H1 (cell line): ENCODE measurements at regions not wholly inside any gene's neighbourhood (a gene's known extent, or its start where the extent isn't known, plus 50 kb on each side); places are given as distances from the start of the nearest gene placed in this dataset.

Experiments used
- CTCF ChIA-PET: fragments of 300-600 bp; sonication (Branson Sonifier 250); formaldehyde crosslinking; loops from one replicate; lab custom pipeline; 2021; ENCODE audit not compliant: partially characterized antibody; lab: Charles Lee
- POLR2A ChIA-PET: fragments of 300-600 bp; sonication (Branson Sonifier 250); formaldehyde crosslinking; loops from one replicate; lab custom pipeline; 2021; ENCODE audit warnings: inconsistent platforms; ENCODE audit not compliant: partially characterized antibody; lab: Charles Lee
- DNase-seq, 2 experiments: peaks; one replicate each; pipeline versions ENCODE4 v3.0.0 to v3.0.0-alpha.2; 2010 to 2022; ENCODE audit warnings: low spot score in 2 of 2, low read depth in 1 of 2, mixed read lengths in 1 of 2
- FAIRE-seq: peaks from 2 replicates; lab custom pipeline; 2011; peaks lifted over from hg19 to GRCh38; lab: Jason Lieb, UNC
- H2AFZ ChIP-seq: 2 replicates; pipeline ENCODE4 v1.8.1; 2012; ENCODE audit warnings: low read length, inconsistent platforms
- H2AK5ac ChIP-seq: 2 replicates; pipeline ENCODE4 v1.6.1; 2013; ENCODE audit warnings: low read depth, low read length
- H2BK120ac ChIP-seq: replicated peaks from 2 replicates; pipeline ENCODE3; 2013; ENCODE audit warnings: low read depth, low read length, inconsistent platforms
- H2BK12ac ChIP-seq: 2 replicates; pipeline ENCODE4 v1.6.1; 2013; ENCODE audit warnings: low read depth, low read length
- H2BK15ac ChIP-seq: 2 replicates; pipeline ENCODE4 v1.6.1; 2013; ENCODE audit warnings: low read length
- H2BK20ac ChIP-seq: 2 replicates; pipeline ENCODE4 v1.6.1; 2013; ENCODE audit warnings: low read length
- H2BK5ac ChIP-seq: 2 replicates; pipeline ENCODE4 v1.6.1; 2013; ENCODE audit warnings: low read depth, low read length
- H3K14ac ChIP-seq: 2 replicates; pipeline ENCODE4 v1.6.1; 2013; ENCODE audit warnings: inconsistent platforms; ENCODE audit not compliant: insufficient read length
- H3K18ac ChIP-seq: 2 replicates; pipeline ENCODE4 v1.6.1; 2013; ENCODE audit warnings: low read length; ENCODE audit errors: extremely low read depth
- H3K23ac ChIP-seq: 2 replicates; pipeline ENCODE4 v1.6.1; 2013; ENCODE audit warnings: inconsistent platforms; ENCODE audit not compliant: insufficient read length
- H3K23me2 ChIP-seq: 2 replicates; pipeline ENCODE4 v1.6.1; 2013; ENCODE audit warnings: low read depth, low read length
- H3K27ac ChIP-seq: 2 replicates; pipeline ENCODE4 v1.6.1; 2011; ENCODE audit warnings: low read depth, low read length, inconsistent platforms
- H3K27me3 ChIP-seq, 4 experiments: replicated peaks in 1 of 4; 1 replicate in 1 of 4; 2 replicates in 3 of 4; pipeline versions ENCODE4 v1.6.1 to v1.8.1; 2011 to 2013; ENCODE audit warnings: low read length in 3 of 4, mild to moderate bottlenecking in 3 of 4, inconsistent platforms in 2 of 4, mixed read lengths in 2 of 4, moderate library complexity in 1 of 4; ENCODE audit not compliant: control insufficient read depth in 3 of 4, insufficient read depth in 3 of 4; ENCODE audit errors: extremely low read depth in 1 of 4
- H3K36me3 ChIP-seq, 4 experiments: 2 replicates each; pipeline versions ENCODE4 v1.6.1 to v1.8.1; 2011 to 2013; ENCODE audit warnings: mild to moderate bottlenecking in 4 of 4, low read length in 3 of 4, moderate library complexity in 2 of 4, control low read depth in 1 of 4, inconsistent platforms in 1 of 4; ENCODE audit not compliant: insufficient read depth in 4 of 4, control insufficient read depth in 2 of 4
- H3K4ac ChIP-seq: replicated peaks from 2 replicates; pipeline ENCODE3; 2013; ENCODE audit warnings: low read length, low read depth, mixed read lengths, inconsistent platforms; ENCODE audit not compliant: insufficient read length
- H3K4me1 ChIP-seq, 4 experiments: replicated peaks in 1 of 4; 1 replicate in 1 of 4; 2 replicates in 3 of 4; pipeline versions ENCODE4 v1.6.1 to v1.8.1; 2011 to 2013; ENCODE audit warnings: low read length in 3 of 4, inconsistent platforms in 2 of 4, mixed read lengths in 1 of 4; ENCODE audit not compliant: insufficient read depth in 4 of 4, control insufficient read depth in 3 of 4
- H3K4me2 ChIP-seq, 2 experiments: 2 replicates each; pipeline versions ENCODE4 v1.6.1 to v1.8.1; 2011 to 2013; ENCODE audit warnings: low read depth in 2 of 2, low read length in 2 of 2, control low read depth in 1 of 2, inconsistent platforms in 1 of 2, mild to moderate bottlenecking in 1 of 2; ENCODE audit not compliant: insufficient read depth in 1 of 2
- H3K4me3 ChIP-seq, 4 experiments: fragments of 200-600, 300-600 bp in 1 of 4; sonication (generic), shearing (Covaris generic), sonication (Bioruptor Twin) in 1 of 4; 2 replicates each; pipeline versions ENCODE4 v1.5.1 to v1.8.1; 2011 to 2016; ENCODE audit warnings: low read length in 4 of 4, low read depth in 3 of 4, control low read depth in 2 of 4, inconsistent platforms in 2 of 4, mild to moderate bottlenecking in 2 of 4, mixed read lengths in 1 of 4, moderate library complexity in 1 of 4; ENCODE audit not compliant: insufficient read depth in 2 of 4; ENCODE audit errors: extremely low read depth in 1 of 4
- H3K56ac ChIP-seq: replicated peaks from 2 replicates; pipeline ENCODE3; 2013; ENCODE audit warnings: low read depth, mild to moderate bottlenecking, mixed read lengths, low read length, inconsistent platforms; ENCODE audit not compliant: insufficient read length
- H3K79me1 ChIP-seq: 2 replicates; pipeline ENCODE4 v1.6.1; 2013; ENCODE audit warnings: low read depth, low read length, control low read depth
- H3K79me2 ChIP-seq, 2 experiments: 2 replicates each; pipeline versions ENCODE4 v1.6.1 to v1.8.1; 2012 to 2013; ENCODE audit warnings: low read length in 2 of 2, mild to moderate bottlenecking in 2 of 2, inconsistent platforms in 1 of 2; ENCODE audit not compliant: insufficient read depth in 2 of 2, control insufficient read depth in 1 of 2
- H3K9ac ChIP-seq, 4 experiments: replicated peaks in 1 of 4; 1 replicate in 1 of 4; 2 replicates in 3 of 4; pipeline versions ENCODE4 v1.6.1 to v1.8.1; 2011 to 2013; ENCODE audit warnings: low read depth in 3 of 4, low read length in 3 of 4, control low read depth in 2 of 4, mild to moderate bottlenecking in 2 of 4, moderate library complexity in 2 of 4, inconsistent platforms in 1 of 4; ENCODE audit errors: extremely low read depth in 1 of 4
- H3K9me3 ChIP-seq, 2 experiments: 2 replicates each; pipeline versions ENCODE4 v1.6.1 to v1.8.1; 2012 to 2013; ENCODE audit warnings: mild to moderate bottlenecking in 2 of 2, moderate library complexity in 2 of 2, control low read depth in 1 of 2, inconsistent platforms in 1 of 2, low read depth in 1 of 2, low read length in 1 of 2, mixed read lengths in 1 of 2; ENCODE audit not compliant: insufficient read depth in 2 of 2
- H4K20me1 ChIP-seq, 2 experiments: replicated peaks in 1 of 2; 2 replicates each; pipeline versions ENCODE3 to v1.8.1; 2011 to 2013; ENCODE audit warnings: inconsistent platforms in 2 of 2, low read length in 2 of 2, mild to moderate bottlenecking in 1 of 2; ENCODE audit not compliant: insufficient read depth in 2 of 2, control insufficient read depth in 1 of 2
- H4K5ac ChIP-seq: 2 replicates; pipeline ENCODE4 v1.6.1; 2013; ENCODE audit warnings: low read length, low read depth, mixed read lengths, inconsistent platforms; ENCODE audit not compliant: insufficient read length
- H4K8ac ChIP-seq: 2 replicates; pipeline ENCODE4 v1.8.0; 2013; ENCODE audit warnings: mild to moderate bottlenecking, moderate library complexity, low read length, inconsistent platforms; ENCODE audit not compliant: insufficient read depth; ENCODE audit errors: extremely low read depth
- H4K91ac ChIP-seq: replicated peaks from 2 replicates; pipeline ENCODE3; 2013; ENCODE audit warnings: low read length, mixed read lengths, inconsistent platforms; ENCODE audit not compliant: insufficient read length
- CHD1 ChIP-seq: IDR thresholded peaks from 2 replicates; pipeline ENCODE4 v1.6.1; 2012; ENCODE audit warnings: low read depth, low read length, improper control_type of control experiment
- GTF2F1 ChIP-seq: IDR thresholded peaks from 2 replicates; pipeline ENCODE4 v1.6.1; 2012; ENCODE audit warnings: low read depth, low read length, improper control_type of control experiment, borderline replicate concordance
- KDM1A ChIP-seq: fragments of 200-600, 300-600 bp; sonication (generic); IDR thresholded peaks from 2 replicates; pipeline ENCODE4 v1.7.1; 2016; ENCODE audit warnings: mild to moderate bottlenecking, low read length, borderline replicate concordance
- SUZ12 ChIP-seq: fragments of 200-600 bp; sonication (generic); IDR thresholded peaks from 2 replicates; pipeline ENCODE4 v1.6.1; 2012; ENCODE audit warnings: mild to moderate bottlenecking, inconsistent platforms, low read length, moderate library complexity, mixed read lengths
- TBP ChIP-seq: IDR thresholded peaks from 2 replicates; pipeline ENCODE4 v1.6.1; 2011; ENCODE audit warnings: low read depth, low read length, improper control_type of control experiment
- YY1 ChIP-seq: IDR thresholded peaks from 2 replicates; pipeline ENCODE4 v1.6.1; 2011; ENCODE audit warnings: low read depth, mild to moderate bottlenecking, low read length
- WGBS, 2 experiments: shearing (Covaris generic) in 1 of 2; methylation state at CpG; one replicate each; pipeline versions ENCODE4 v1.1.6 to v1.1.7; 2013 to 2015; ENCODE audit warnings: low lambda C conversion rate in 2 of 2, mixed read lengths in 2 of 2, inconsistent platforms in 1 of 2, low coverage in 1 of 2, missing lambda C conversion rate in 1 of 2; ENCODE audit not compliant: insufficient replicate concordance in 2 of 2, insufficient coverage in 1 of 2, insufficient read length in 1 of 2; ENCODE audit errors: extremely low coverage in 1 of 2, missing lambda C conversion rate in 1 of 2; 5-methylcytosine and 5-hydroxymethylcytosine counted together

- H3K9me3 ChIP-seq, result peaks cover 8 to 9% of the 10 kb centered on the region in 2 experiments
- no peak overlapping the region for H3K27ac ChIP-seq
- H2BK12ac ChIP-seq, result no peak overlapping the region
- no peaks in the 10 kb centered on the region for H3K4me1 ChIP-seq
- no peaks in the 10 kb centered on the region for H3K36me3 ChIP-seq
- no peak overlapping the region for H3K4me2 ChIP-seq
- H3K23ac ChIP-seq, result no peak overlapping the region
- H4K5ac ChIP-seq, result no peak overlapping the region
- DNase-seq (no peak), FAIRE-seq (no peak)
- no peak for TF ChIP-seq YY1
- no peak for TF ChIP-seq GTF2F1
- TF ChIP-seq SUZ12, result no peak
- TF ChIP-seq KDM1A, result no peak
- peak; percentile 95 for TF ChIP-seq TBP
- TF ChIP-seq CHD1, result no peak
- H3K79me1 ChIP-seq, result no peaks in the 10 kb centered on the region
- 89% methylated on average over 3 of the region's 3 CpGs; no CpG with 5 or more reads in 1 of the 2 experiments for WGBS, 2 experiments
- H2BK20ac ChIP-seq, result no peak overlapping the region
- H2BK120ac ChIP-seq, result no peak overlapping the region
- H4K20me1 ChIP-seq, result no peaks in the 10 kb centered on the region
- H3K9ac ChIP-seq, result no peak overlapping the region
- H3K23me2 ChIP-seq, result no peaks in the 10 kb centered on the region; the same call in 1 of the 2 replicates
- no peak overlapping the region for H3K4ac ChIP-seq
- no peak overlapping the region for H3K18ac ChIP-seq
- H3K14ac ChIP-seq, result no peak overlapping the region
- ChIA-PET POLR2A (interaction anchor here (0.9 kb wide), 1 partner anchor 22 kb away, joined by 3 read pairs; no protein-coding TSS in a partner anchor), CTCF (interaction anchor here (0.6 to 2.6 kb wide), 6 partner anchors 21 to 83 kb away, joined by 3 to 15 read pairs (median 4); partner anchors contain the start of gene ZNF777)
- H2BK5ac ChIP-seq, result no peak overlapping the region
- no peak overlapping the region for H2AK5ac ChIP-seq
- no peaks in the 10 kb centered on the region for H3K27me3 ChIP-seq
- H3K4me3 ChIP-seq, result no peak overlapping the region
- H4K91ac ChIP-seq, result no peak overlapping the region
- no peak overlapping the region for H2AFZ ChIP-seq
- no peak overlapping the region for H2BK15ac ChIP-seq
- no peak overlapping the region for H3K56ac ChIP-seq
- H3K79me2 ChIP-seq, result no peaks in the 10 kb centered on the region
- no peak overlapping the region for H4K8ac ChIP-seq
These were observed 83.5 kb downstream of the ZNF777 start for GRCh38 chr7:149377386-149377785.
